ENCODE measurements at regions not wholly inside any gene's neighbourhood (a gene's known extent, or its start where the extent isn't known, plus 50 kb on each side); places are given as distances from the start of the nearest gene placed in this dataset.

DNA sequence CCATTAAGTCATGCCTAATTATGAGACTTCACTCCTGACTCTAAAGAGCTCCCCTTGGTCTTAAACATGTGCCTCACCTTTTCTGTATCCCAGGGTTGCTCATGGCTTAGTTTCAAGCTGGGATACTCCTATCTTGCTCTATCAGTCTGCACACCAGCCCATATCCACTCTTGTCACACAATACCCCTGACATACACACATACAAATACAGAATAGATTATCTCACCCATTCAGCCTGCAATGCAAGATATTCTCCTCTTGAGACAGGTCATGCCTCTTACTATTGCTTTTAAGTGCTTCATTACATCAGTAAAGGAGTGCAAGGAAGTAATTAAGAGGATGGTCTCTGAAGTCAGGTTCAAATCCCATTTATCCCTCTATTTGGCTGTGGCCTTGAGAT is 587.3 kb downstream of the IGSF11 start:
- TF ChIP-seq, protein P1, sequence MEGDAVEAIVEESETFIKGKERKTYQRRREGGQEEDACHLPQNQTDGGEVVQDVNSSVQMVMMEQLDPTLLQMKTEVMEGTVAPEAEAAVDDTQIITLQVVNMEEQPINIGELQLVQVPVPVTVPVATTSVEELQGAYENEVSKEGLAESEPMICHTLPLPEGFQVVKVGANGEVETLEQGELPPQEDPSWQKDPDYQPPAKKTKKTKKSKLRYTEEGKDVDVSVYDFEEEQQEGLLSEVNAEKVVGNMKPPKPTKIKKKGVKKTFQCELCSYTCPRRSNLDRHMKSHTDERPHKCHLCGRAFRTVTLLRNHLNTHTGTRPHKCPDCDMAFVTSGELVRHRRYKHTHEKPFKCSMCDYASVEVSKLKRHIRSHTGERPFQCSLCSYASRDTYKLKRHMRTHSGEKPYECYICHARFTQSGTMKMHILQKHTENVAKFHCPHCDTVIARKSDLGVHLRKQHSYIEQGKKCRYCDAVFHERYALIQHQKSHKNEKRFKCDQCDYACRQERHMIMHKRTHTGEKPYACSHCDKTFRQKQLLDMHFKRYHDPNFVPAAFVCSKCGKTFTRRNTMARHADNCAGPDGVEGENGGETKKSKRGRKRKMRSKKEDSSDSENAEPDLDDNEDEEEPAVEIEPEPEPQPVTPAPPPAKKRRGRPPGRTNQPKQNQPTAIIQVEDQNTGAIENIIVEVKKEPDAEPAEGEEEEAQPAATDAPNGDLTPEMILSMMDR (conservative IDR thresholded peaks at IDR 0.05; ENCODE audit: low read depth, low read length) = no peak
- DNase-seq (ENCODE audit: low read depth) = no peak
- no peak overlapping the region for H3K4me3 ChIP-seq (ENCODE audit: low read depth, low read length)

DNA sequence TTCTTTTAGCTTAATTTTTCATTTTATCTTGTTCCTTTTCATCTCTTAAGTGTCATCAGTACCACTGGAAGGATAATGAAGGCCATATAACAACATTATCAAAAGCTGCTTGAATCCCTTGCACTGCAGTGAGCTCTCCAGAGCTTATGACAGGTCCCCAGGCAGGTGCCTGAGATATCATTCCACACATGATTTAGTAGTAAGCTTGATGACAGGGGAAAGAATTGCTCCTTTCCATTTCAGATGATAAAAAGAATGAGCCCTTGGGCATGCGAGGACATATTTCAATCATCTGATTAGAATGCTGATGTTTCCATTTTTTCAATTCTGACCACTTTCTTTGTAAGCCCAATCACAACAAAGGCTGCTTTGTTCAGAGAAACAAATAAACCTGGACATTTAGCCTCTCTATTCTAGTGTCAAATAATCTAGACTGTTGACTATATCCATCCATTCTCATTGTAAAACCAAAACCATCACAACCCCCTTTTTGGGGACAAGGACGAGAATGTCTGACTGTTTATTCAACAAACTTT is 567.8 kb downstream of the IGSF11 start:
- TF ChIP-seq, protein P1 (conservative IDR thresholded peaks at IDR 0.05; ENCODE audit: low read depth, low read length) = no peak
- no peak for DNase-seq (ENCODE audit: low read depth)
- H3K4me3 ChIP-seq (ENCODE audit: low read depth, low read length) = no peak overlapping the region

DNA sequence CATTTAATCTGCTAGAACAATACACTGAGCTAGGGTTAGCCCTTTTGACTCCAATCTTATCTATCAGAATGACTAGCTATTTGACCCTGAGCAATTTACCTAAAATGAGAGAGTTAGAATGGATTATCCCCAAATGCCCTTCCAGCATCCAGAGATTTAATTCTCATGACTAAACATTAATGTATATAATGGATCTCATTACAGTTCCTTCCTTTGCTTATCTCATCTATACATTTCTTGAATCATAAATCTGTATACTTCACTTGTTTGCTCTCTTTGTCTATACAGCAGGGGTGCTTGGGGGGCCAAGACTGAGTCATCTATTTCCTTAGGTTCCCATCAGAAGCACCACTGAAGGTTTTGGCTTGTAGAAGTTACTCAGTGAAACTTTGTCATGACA is 565.8 kb downstream of the IGSF11 start:
- H3K4me3 ChIP-seq (ENCODE audit: low read depth, low read length) = no peak overlapping the region
- TF ChIP-seq, protein P1 (conservative IDR thresholded peaks at IDR 0.05; ENCODE audit: low read depth, low read length) = no peak
- DNase-seq (ENCODE audit: low read depth) = no peak

DNA sequence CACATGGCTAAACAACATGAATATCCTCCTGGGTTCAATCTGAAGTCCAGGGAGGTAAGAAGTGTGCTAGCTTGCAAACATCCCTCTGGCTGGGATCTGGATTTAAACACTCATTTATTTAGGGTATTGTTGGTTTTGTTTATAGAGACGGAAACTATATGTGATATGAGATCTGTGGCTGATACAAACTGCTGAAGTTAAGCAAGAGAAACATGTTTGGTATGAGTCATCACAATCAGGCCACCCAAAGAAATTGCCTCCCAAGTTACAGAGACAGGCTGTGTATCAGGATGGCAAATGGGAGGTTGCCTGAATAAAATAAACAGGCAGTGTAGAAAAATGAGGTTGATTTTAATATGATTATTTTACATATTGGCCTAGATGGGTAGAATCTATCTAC is 562.1 kb downstream of the IGSF11 start:
- no peak for DNase-seq (ENCODE audit: low read depth)
- H3K4me3 ChIP-seq (ENCODE audit: low read depth, low read length) = no peak overlapping the region
- TF ChIP-seq, protein P1 (conservative IDR thresholded peaks at IDR 0.05; ENCODE audit: low read depth, low read length) = no peak

DNA sequence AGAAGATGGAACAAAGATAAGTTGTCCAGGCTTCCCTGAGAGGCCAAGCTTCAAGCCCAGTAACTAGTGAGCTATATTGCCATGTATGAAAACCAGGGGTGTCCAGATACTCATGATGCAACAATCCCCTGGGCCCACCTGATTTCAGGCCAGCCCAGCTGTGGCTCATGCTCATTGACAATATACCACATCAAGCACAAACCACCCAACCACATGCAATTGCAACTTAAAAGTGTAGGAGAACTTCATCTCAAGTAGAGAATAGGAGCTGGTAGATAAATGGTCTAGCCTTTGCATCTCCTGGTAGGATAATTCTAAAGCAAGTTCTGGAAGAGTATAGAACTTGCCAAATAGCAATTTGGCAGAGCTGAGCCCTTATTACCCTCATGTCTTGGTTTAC is 561.3 kb downstream of the IGSF11 start:
- no peak for DNase-seq (ENCODE audit: low read depth)
- TF ChIP-seq, protein P1 (conservative IDR thresholded peaks at IDR 0.05; ENCODE audit: low read depth, low read length) = no peak
- H3K4me3 ChIP-seq (ENCODE audit: low read depth, low read length) = no peak overlapping the region

DNA sequence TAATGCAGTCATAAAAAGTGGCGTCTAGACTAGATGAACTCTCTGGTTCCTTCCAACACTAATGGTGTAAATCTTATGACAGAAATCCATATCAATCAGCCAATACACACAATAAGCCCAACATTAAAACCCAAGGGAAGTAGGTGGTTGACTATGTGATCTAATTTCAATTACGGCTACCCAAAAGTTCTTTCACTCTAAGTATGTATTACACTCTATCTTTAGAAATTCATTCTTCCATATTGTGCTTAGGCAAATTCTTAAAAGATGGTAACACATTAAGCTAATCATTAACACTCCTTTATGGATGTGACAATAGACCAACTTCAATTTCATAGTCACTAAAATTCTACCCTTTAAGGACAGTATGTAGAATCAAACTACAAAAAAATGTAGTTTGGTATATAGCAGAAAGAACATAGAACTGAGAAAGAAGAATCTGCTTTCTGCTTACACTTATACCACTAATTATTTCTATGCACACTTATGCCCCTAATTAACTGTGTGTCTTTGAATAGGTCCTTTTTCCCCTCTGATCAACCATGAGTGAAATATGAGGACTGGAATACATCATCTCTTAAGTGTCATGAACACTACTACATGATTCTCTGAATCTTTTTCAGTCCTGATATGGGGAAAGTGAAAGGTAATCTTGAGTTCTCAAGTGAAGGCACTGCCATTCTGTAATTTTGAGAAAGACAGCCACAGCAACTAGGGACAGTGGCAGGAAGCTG is 557.6 kb downstream of the IGSF11 start:
- no peak overlapping the region for H3K4me3 ChIP-seq (ENCODE audit: low read depth, low read length)
- no peak for DNase-seq (ENCODE audit: low read depth)
- TF ChIP-seq, protein P1 (conservative IDR thresholded peaks at IDR 0.05; ENCODE audit: low read depth, low read length) = no peak

DNA sequence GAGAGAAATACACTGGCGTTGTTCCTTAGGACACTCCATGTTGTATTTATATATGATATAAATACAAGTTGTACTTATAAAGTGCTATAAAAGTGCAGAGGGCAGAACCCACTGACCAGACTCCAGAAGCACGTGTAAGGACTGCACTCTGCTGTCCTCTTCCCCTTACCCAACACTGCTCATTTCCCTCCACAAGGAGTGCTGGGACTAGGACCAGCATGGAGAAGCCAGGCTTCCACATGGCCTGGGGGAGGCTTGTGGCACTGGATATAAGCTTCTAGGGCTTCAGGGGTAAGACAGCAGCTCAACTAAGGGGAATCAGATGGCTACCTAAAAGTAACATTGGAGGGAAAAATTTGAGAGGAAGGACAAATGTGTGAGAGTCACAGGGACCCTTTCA is 556.9 kb downstream of the IGSF11 start:
- no peak for DNase-seq (ENCODE audit: low read depth)
- no peak overlapping the region for H3K4me3 ChIP-seq (ENCODE audit: low read depth, low read length)
- TF ChIP-seq, protein P1 (conservative IDR thresholded peaks at IDR 0.05; ENCODE audit: low read depth, low read length) = no peak

Measured in choroid plexus epithelial cell (primary cell).